HG03060 (cell line): ENCODE measurements at regions not wholly inside any gene's neighbourhood (a gene's known extent, or its start where the extent isn't known, plus 50 kb on each side); places are given as distances from the start of the nearest gene placed in this dataset.
"Not testable (repeated sequence)": the region's sequence is repeated elsewhere in the genome, so short reads cannot be mapped to it uniquely, and the experiment has no call there.

Experiments used
- ATAC-seq: cut with Tn5 transposase; IDR thresholded peaks from one replicate; pipeline ENCODE4 v1.9.1; 2021; ENCODE audit warnings: low read depth, moderate number of reproducible peaks; ENCODE audit not compliant: unreplicated experiment

GRCh38 chr14:43022094-43022800 is 1415.6 kb downstream of the LRFN5 start:
- no peak for ATAC-seq

GRCh38 chr14:43019826-43020225 is 1413.2 kb downstream of the LRFN5 start:
- ATAC-seq: no peak

GRCh38 chr14:43014338-43014737 is 1407.7 kb downstream of the LRFN5 start:
- no peak for ATAC-seq

- ATAC-seq: no peak
Measured at GRCh38 chr14:43012817-43013216, 1406.1 kb downstream of the LRFN5 start.

GRCh38 chr14:43005807-43006206 is 1399.1 kb downstream of the LRFN5 start:
- no peak for ATAC-seq

DNA sequence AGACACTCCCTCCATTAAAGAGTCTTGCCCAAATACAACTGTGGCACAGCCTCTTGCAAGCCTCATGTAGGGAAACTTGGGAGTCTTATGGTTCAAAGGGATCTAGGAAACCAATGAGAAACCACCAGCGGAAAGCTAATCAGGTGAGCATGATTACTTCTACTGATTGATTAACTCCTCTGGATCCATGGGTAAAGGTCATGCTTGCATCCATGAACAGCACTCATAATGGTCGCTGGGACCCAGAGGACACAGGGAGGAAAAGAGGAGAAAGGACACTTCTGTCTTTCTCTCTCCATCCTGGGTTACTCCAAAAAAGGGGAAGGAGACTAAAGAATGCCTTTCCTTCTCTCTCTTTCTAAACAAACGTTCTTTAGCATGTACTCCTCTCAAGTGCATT is 1397.2 kb downstream of the LRFN5 start:
- no peak for ATAC-seq

- ATAC-seq: no peak
Measured at GRCh38 chr14:43001731-43002130, 1395.1 kb downstream of the LRFN5 start.

DNA sequence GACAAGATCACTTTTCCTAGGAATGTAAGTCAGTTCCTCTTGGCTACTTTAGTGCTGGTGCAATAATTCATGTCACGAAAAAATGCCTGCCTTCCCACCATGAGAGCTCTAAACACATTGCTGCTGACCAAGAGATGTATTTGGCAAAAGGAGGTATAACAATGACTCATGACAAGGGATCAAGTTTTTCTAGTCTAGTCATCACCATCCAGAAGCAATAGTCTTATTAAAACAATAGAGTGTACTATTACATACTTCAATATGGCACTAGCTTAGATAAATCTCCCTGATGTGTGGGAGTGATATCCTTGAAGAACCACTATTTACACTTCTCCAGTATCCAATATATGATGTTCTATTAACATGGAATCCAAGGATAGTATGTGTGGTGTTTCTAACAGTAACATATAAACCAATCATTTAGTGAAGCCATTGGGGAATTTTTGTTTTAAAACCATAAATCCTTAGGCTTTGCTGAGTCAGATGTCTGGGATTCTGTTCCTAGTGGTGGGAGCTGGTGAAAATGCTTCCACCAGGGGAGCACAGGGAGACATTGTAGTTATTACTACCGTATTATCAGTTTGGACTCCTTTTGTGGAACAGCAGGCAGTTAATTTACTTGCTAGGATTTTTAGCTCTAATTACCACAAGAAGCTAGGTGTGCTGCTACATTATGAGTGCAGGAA is 1387.5 kb downstream of the LRFN5 start:
- ATAC-seq: no peak

GRCh38 chr14:42992930-42993329 is 1386.3 kb downstream of the LRFN5 start:
- ATAC-seq: no peak

GRCh38 chr14:42980419-42980818 is 1373.7 kb downstream of the LRFN5 start:
- no peak for ATAC-seq

- not testable (repeated sequence) for ATAC-seq
Measured at GRCh38 chr14:42973171-42973570, 1366.5 kb downstream of the LRFN5 start.

GRCh38 chr14:42965512-42965911 is 1358.8 kb downstream of the LRFN5 start:
- ATAC-seq: no peak

DNA sequence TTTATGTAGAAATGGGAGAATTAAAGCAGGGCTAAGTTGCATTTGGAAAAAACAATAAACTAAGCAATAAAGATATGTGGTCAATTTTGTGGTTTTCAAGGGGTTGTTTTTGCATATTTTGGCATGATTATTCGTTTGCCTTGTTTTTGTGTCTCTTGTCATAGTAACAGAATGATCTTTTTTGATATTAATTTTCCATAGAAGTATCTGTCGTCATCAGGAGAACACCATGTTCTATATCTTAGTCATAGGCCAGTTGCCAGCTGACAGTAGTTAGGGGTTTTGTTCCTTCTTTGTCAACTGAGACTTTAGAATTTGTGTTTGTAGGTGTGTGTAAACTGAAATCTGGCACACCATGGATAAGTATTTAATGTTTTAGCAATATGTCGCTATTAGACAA is 1354.8 kb downstream of the LRFN5 start:
- no peak for ATAC-seq

GRCh38 chr14:42950363-42950762 is 1343.7 kb downstream of the LRFN5 start:
- ATAC-seq: no peak

- ATAC-seq: no peak
Measured at GRCh38 chr14:42947991-42948390, 1341.3 kb downstream of the LRFN5 start.

GRCh38 chr14:42944284-42944683 is 1337.6 kb downstream of the LRFN5 start:
- ATAC-seq: no peak

- ATAC-seq: no peak
Measured at GRCh38 chr14:42931308-42931707, 1324.6 kb downstream of the LRFN5 start.

DNA sequence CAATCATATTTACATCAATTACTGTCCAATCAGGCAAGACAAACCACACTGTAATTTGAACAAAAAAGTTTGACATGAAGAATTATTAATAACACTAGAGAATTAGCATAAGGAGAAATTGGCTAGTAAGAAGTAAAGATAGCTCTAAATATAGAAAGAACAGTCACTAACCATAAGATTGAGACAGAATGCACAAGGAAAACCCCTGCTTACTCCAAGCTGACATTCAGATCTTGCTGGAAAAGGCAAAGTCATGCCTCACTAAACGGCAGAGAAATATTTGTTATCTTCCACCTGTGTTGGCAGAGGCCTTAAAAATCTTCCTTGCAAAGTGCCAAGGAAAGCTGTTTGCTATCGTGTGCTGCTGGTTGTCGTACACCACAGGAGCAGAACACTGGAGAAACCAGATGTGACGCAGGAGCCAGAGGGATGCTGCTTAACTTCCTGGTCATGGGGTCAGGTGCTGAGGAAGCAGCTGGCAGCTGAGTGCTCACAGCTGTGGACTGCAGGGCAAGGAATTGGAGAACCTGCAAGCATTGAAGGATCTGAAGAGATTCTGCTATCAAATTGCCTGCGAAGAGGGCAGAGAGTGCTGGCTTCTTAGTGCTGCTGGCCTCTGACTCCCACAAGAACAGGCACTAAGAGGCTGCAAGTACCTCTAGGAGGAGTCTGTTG is 1323.3 kb downstream of the LRFN5 start:
- ATAC-seq: no peak

DNA sequence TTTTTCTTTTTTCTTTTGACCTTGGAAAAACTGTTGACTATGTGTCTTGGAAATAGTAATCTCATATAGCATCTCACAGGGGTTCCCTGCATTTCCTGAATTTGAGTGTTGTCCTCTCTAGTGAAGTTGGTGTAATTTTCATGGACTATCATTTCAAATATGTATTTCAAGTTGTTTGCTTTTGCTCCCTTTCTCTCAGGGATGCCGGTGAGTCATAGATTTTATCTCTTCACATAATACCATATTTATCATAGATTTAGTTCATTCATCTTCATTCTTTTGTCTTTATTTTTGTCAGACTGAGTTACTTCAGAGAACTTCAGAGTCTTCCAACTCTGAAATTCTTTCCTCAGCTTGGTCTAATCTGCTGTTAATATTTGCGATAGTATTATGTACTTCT is 1320.6 kb downstream of the LRFN5 start:
- no peak for ATAC-seq

DNA sequence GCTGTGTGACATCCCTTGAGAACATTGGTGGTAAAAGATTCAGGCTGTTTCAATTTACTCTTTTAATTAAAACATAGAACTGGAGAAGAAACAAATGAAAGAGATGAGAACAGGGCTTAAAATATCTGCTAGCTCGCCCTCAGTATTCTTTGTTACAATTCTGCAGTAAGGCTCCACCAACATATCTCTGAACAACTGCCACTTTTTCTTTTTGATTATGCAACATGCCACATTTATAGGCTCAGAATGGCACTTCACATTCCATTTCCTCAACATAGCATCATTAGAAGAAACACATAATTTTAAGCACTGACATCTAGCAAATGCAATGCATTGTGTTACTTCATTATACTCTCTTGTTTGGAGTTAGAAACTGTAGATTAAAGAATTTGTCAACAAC is 1315.2 kb downstream of the LRFN5 start:
- no peak for ATAC-seq

DNA sequence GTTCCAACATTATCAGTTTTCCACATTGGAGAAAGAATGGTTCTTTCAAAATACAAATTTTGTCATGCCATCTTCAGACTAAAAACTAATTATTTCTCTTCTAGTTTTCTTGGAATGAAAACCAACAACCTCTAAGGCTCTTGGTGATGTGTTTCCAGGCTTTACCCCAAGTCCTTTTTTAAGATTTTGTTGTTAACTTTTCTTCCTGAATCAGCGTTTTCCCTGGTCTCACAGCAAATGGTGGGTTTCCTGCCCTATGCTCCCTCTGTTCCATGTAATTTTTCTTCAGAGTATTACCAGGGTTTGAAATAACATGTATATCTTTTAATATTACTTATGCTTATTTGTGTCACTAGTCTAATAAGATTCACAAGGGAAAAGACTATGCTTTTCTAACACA is 1311.9 kb downstream of the LRFN5 start:
- ATAC-seq: no peak

- ATAC-seq: no peak
Measured at GRCh38 chr14:42911642-42912041, 1305.0 kb downstream of the LRFN5 start.
